ENCODE measurements at regions not wholly inside any gene's neighbourhood (a gene's known extent, or its start where the extent isn't known, plus 50 kb on each side); places are given as distances from the start of the nearest gene placed in this dataset.

DNA sequence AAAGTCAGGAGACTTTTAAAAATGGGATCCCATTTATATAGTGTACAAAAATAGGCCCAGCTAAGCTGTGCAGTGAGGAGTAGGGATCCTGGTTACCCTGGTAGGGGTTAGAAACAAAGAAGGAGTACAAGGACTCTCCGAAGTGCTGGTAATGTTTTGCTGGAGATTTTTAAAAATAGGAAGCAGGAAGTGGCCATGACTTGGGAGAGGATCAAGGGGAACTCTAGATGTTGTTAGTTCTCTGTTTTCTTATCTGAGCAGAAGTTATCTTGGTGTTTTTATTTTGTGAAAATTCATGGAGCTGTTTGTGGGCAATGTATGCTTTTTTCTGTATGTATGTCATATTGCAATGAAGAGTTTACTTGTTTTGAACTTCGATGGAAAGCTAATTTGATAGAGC is 373.9 kb downstream of the SFMBT2 start:
- H3K27ac ChIP-seq, result no peak overlapping the region
- H3K27me3 ChIP-seq, result no peaks in the 10 kb centered on the region
- H3K4me1 ChIP-seq, result no peaks in the 10 kb centered on the region

DNA sequence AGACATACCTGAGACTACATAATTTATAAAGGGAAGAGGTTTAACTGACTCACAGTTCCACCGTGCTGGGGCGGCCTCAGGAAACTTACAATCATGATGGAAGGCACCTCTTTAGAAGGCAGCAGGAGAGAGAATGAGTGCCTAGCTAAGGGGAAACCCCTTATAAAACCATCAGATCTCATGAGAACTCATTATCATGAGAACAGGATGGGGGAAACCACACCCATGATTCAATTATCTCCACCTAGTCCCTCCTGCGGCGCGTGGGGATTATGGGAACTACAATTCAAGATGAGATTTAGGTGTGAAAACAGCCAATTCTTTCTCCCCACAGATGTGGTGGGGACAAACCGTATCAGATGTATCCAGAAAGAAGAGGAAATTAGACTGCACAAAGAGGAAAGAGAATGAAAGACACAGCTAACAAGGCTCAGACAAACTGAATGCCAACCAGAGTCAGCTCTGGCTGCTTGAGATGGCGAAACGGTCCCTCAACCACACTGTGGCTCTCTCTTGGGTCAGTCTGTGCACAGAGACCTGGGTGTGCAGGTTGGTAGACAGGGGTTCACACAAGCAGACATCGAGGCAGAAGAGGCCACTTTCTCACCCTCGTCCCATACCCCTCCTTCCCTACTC is 375.6 kb downstream of the SFMBT2 start:
- Histone ChIP-seq H3K4me1 (no peaks in the 10 kb centered on the region), H3K27me3 (no peaks in the 10 kb centered on the region), H3K36me3 (no peaks in the 10 kb centered on the region), H3K27ac (no peak overlapping the region), H3K9me3 (no peaks in the 10 kb centered on the region), H3K4me3 (no peak overlapping the region)
- no peak for DNase-seq (ENCODE audit: low spot score)
- TF ChIP-seq, protein P1, sequence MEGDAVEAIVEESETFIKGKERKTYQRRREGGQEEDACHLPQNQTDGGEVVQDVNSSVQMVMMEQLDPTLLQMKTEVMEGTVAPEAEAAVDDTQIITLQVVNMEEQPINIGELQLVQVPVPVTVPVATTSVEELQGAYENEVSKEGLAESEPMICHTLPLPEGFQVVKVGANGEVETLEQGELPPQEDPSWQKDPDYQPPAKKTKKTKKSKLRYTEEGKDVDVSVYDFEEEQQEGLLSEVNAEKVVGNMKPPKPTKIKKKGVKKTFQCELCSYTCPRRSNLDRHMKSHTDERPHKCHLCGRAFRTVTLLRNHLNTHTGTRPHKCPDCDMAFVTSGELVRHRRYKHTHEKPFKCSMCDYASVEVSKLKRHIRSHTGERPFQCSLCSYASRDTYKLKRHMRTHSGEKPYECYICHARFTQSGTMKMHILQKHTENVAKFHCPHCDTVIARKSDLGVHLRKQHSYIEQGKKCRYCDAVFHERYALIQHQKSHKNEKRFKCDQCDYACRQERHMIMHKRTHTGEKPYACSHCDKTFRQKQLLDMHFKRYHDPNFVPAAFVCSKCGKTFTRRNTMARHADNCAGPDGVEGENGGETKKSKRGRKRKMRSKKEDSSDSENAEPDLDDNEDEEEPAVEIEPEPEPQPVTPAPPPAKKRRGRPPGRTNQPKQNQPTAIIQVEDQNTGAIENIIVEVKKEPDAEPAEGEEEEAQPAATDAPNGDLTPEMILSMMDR (IDR thresholded peaks at IDR 0.05), result no peak

More for the DNA sequence above, 373.9 kb downstream of the SFMBT2 start:
- Histone ChIP-seq H3K9me3 (no peaks in the 10 kb centered on the region), H3K36me3 (no peaks in the 10 kb centered on the region), H3K4me3 (no peak overlapping the region)
- no peak for DNase-seq (ENCODE audit: low spot score)
- TF ChIP-seq, protein P1 (IDR thresholded peaks at IDR 0.05), result no peak

DNA sequence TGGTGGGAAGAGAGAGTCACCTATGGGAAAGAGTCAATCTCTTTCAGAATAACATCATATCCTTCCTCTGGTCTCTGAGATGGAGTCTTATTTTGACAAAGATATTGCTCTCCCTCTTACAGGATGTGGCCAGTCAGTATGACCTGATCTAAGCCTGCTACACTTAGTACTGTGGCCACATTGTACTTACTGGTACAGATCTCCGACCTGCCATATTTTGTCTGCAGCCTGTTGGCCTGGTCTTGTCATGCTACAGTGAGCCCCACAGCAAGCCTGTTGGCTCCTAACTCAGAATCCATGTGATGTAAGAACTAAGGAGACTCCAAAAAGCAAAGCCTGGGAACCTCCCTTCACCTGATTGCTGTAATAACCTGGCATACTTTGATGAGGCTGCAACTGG is 377.8 kb downstream of the SFMBT2 start:
- Histone ChIP-seq H3K36me3 (no peaks in the 10 kb centered on the region), H3K27ac (no peak overlapping the region), H3K4me1 (no peaks in the 10 kb centered on the region), H3K27me3 (no peaks in the 10 kb centered on the region), H3K9me3 (no peaks in the 10 kb centered on the region), H3K4me3 (no peak overlapping the region)
- TF ChIP-seq, protein P1 (IDR thresholded peaks at IDR 0.05), result no peak
- no peak for DNase-seq (ENCODE audit: low spot score)

DNA sequence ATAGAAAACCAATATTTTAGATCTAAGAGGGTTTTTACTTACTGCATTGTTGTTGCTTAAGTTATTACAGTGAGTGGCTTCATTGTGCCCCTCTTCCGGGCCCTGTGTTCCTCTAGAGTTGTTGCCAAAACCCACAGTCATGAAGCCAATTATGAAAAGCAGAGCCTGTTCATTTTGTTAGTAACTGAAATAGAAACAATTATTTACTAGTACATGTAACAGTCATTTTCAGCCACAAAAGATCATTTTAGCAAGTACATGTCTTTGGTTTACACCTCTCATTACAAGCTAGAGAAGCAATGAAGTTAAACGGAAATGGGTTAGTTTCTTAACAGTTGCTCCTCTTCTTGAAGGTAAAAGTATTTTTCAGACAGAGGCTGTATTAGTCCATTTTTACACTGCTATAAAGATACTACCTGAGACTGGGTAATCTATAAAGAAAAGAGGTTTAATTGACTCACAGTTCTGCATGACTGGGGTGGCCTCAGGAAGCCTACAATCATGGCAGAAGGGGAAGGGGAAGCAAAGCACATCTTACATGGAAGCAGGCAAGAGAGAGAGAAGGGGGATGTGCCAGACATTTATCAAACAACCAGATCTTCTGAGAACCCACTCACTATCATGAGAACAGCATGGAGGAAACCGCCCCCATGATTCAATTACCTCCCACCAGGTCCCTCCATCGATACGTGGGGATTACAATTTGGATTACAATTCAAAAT is 380.5 kb downstream of the SFMBT2 start:
- no peak for DNase-seq (ENCODE audit: low spot score)
- TF ChIP-seq, protein P1 (IDR thresholded peaks at IDR 0.05), result no peak
- Histone ChIP-seq H3K36me3 (no peaks in the 10 kb centered on the region), H3K27ac (no peak overlapping the region), H3K4me3 (no peak overlapping the region), H3K27me3 (no peaks in the 10 kb centered on the region), H3K4me1 (no peaks in the 10 kb centered on the region), H3K9me3 (no peaks in the 10 kb centered on the region)

DNA sequence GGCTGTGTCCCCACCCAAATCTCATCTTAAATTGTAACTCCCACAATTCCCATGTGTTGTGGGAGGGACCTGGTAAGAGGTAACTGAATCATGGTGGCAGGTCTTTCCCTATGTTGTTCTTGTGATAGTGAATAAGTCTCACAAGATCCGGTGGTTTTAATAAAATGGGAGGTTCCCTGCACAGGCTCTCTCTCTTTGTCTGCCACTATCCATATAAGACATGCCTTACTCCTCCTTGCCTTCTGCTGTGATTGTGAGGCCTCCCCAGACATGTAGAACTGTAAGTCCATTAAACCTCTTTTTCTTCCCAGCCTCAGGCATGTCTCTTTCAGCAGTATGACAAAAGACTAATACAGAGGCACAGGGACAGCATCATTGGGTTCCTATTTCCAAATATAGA is 381.2 kb downstream of the SFMBT2 start:
- no peak overlapping the region for H3K27ac ChIP-seq

More for the DNA sequence above, 381.2 kb downstream of the SFMBT2 start:
- no peak for DNase-seq (ENCODE audit: low spot score)
- H3K4me3 ChIP-seq, result no peak overlapping the region
- TF ChIP-seq, protein P1 (IDR thresholded peaks at IDR 0.05), result no peak
- no peaks in the 10 kb centered on the region for H3K36me3 ChIP-seq
- H3K27me3 ChIP-seq, result no peaks in the 10 kb centered on the region
- H3K9me3 ChIP-seq, result no peaks in the 10 kb centered on the region
- no peaks in the 10 kb centered on the region for H3K4me1 ChIP-seq

Data from right atrium auricular region (tissue), 2 donors.